NCI-H446 treated with DMSO at 0.1 percent for 48 hours (cell line): ENCODE measurements at regions not wholly inside any gene's neighbourhood (a gene's known extent, or its start where the extent isn't known, plus 50 kb on each side); places are given as distances from the start of the nearest gene placed in this dataset.
"Not testable (repeated sequence)": the region's sequence is repeated elsewhere in the genome, so short reads cannot be mapped to it uniquely, and the experiment has no call there.

Experiments used
- DNase-seq: peaks from one replicate; lab custom pipeline; 2025; lab: John Stamatoyannopoulos, UW

GRCh38 chr6:15904651-15905376, 224.1 kb upstream of the MYLIP start:
- DNase-seq: no peak

DNA sequence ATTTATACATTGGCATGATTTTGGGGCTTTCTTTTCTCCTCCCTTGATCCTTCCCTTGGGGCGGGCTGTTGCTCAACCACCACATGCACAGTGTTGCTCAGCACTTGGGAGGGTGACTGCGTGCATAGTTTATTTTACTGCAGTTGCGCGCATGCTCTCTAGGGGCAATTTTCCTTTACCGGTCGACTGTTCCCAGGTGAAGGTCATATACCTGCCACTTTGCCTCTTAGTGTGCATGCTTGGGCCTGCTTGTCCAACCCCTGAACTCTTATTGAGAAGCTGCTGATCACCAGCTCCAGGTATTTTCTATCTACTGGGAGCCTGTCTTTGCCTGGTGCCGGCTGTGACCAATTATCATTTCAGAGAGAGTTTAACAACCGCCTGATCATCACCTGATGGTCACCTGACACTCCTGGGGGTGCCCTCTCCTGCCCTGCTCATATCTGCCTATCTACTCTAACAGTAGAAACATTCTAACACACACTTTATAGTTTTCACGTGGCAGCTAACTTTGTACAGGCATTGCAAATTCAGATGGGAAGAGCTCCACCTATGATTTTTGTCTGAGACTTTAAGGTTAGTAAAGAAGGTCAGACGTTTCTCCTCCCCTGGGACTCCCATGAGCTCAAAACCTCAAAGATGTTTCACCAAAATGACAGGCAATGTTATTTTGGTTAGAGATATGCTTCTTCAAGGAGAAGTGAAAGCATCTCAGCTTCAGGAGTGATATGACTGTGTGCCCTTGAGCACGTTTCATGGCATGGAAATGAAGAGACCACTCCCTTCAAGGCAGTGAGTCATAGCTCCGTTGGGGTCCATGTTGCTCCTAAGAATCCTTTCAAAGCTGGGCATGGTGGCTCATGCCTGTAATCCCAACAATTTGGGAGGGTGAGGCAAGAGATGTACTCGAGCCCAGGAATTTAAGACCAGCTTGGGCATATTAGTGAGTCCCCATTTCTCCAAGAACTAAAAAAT, 227.5 kb upstream of the MYLIP start:
- no peak for DNase-seq

DNA sequence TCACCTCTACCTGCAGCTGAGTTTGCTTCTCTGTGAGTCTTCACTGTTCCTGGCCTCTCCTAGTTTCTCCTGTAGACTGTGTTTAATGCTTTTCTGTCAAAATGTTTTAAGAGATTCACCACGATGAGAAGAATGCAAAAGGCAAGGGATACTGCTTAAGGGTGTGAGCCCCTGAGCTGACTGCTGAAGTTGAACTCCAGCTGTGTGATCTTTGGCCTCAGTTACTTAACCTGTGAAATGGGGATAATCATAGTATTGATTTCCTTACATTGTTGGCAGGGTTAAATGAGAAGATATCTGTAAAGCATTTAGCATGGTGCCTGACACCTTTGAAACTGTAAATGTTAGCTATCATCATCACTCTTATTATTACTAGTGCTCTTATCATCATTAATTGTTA, 230.2 kb upstream of the MYLIP start:
- no peak for DNase-seq

GRCh38 chr6:15897063-15897876, 231.6 kb upstream of the MYLIP start:
- DNase-seq: no peak

DNA sequence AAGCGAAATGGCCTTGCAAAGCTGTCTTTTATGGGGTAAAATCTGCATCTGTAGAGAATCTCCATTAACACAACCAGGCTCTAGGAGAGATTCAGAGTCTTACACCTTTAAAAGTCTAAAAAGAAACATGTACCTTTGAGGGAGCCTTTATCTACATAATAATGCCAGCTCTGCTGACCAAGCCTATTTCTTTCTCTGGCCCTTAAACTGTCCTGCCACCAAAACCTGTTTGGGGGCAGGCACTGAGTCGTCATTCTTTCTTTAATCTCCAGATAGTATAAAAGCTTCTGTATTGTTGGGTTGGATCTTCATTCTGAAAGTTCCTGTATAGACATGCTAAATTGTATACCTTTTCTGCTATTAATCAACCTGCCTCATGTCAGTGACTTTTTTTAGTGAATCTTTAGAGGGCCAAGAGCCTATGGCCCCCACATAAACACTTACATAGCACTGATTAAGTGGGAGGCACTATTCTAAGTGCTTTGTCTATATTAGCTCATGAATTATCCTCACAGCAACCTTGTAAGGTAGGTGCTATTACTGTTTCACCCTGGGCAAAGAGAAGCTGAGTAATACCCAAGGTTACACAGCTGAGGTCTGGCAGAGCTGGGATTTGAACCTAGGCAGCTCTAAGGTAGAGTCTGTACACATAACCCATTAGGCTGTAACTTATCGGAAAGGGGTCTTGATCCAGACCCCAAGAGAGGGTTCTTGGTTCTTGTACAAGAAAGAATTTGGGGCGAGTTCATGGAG, 232.3 kb upstream of the DTNBP1 start:
- no peak for DNase-seq

- DNase-seq: no peak
These were observed 230.9 kb upstream of the DTNBP1 start for GRCh38 chr6:15893556-15894253.

DNA sequence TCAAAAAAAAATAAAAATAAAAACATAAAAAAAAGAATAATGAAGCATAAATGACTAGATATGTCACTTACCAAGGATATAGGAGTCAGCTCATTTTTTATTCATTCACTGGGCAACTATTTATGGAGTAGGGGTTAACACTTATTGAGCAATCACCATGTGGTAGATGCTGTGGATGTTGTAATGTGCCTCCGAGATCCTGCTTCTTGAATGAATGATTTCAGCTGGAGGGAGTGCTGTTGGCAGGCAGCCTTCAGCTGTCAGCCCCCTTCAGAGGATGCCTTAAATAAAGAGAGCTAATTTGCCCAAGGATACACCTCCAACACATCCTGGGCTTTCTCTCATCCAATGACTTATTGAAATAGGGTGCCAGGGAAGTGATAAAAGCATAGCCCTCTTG, 229.5 kb upstream of the DTNBP1 start:
- DNase-seq: no peak

GRCh38 chr6:15888798-15889772, 226.3 kb upstream of the DTNBP1 start:
- no peak for DNase-seq

DNA sequence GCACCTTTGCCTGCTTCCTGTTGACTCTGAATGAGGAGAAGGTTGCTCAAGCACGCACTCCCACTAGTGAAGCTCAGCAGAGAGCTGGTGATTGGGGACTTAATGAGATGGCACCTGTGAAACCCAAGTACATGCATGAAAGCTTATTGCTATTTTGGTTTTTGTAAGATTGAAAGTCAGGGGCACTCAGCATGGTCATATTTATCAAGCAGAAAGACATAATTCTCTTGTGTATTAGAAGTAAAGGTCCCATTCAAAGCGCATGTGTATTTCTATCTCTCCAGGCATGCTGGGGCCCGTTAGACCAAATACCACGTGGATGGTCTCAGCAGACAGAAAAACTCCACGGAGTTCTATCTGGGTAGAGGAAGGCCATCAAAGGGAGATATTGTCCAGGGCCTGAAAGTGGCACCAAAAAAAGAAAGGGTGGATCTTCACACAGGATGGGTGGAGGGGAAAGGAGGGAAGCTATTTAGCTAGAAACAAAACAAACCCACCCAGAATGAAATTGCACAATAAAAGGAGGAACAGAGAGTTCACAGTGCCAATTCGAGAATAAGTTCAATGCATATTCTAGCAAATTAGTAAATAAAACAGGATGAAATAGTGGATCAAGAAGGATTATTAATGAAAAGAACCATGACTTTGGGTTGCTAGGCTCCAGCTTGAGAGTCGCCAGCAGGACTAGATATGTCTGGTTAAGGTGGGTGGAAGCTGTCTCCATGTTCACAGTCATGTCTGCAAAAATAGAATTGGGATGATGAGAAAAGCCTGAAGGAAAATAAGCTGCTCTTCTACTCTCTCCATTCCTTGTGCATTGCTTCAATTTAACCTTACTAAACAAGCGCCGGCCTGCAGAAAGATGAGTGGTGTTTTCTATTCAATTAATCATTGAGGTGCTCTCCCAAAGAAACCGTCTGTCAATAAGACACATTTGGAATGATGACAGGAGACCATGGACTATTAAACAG, 224.9 kb upstream of the DTNBP1 start:
- DNase-seq: no peak

DNA sequence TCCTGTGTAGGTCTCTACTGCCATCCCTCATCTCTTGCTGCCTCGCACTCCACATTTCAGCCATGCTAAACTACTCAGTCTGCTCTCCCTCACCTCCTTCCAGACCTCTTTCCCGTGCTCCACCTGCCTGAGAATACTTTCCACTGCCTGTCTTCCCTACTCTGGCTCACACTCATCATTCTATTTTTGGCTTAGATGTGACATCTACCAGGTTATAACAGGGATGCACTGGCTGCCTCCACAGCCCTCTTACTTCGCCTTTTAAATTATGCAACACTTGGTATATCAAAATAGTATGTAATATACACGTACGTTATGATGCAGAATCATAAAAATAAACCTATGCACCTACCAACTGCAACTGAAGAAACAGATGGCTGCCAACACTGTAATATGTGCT, 222.8 kb upstream of the DTNBP1 start:
- DNase-seq: no peak

- not testable (repeated sequence) for DNase-seq
These were observed 220.8 kb upstream of the DTNBP1 start for GRCh38 chr6:15883593-15883992.

GRCh38 chr6:15882915-15883314, 220.1 kb upstream of the DTNBP1 start:
- DNase-seq: no peak

GRCh38 chr6:15882345-15882744, 219.5 kb upstream of the DTNBP1 start:
- DNase-seq: no peak

GRCh38 chr6:15881150-15881549, 218.3 kb upstream of the DTNBP1 start:
- DNase-seq: no peak

- no peak for DNase-seq
These were observed 217.6 kb upstream of the DTNBP1 start for GRCh38 chr6:15880262-15880973.

DNA sequence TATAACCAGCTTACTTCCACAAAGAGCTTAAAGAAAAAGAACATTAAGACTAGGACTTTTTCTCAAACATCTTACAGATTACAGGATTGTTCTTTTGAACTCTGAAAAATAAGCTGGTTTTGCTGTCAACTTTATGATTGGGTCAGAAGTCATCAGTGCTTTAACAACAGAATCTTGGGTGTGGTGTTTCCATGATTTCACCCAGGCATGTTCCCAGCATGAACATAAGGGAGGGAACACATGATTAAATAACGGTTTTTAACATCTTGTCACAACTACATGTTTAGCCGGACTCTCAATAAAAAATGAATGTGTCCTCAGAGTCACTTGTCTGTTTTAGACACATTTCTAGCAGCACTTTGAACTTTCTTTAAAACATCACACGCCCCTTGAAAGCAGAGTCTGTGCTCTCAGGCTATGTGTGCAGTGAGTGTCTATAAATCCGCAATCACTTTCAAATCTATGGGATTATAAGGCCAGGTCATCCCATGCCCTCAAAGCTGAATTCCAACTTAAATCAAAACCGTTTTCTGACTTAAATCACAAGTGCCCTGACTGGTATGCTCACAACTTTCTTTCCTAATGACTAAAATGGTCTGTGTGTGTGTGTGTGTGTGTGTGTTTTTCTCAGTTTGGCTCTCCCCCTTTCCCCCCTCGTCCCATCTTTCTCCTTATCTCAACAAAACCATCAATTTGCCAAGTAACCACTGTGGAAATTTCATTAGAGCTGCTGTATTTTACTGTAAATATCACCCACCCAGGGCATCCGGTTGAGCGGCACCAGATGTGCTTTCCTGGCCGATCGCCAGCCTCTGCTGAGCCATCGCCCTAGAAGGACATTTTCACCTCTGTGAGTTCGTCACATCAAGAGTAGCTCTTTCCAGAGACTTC, 216.8 kb upstream of the DTNBP1 start:
- no peak for DNase-seq

- no peak for DNase-seq
These were observed 214.4 kb upstream of the DTNBP1 start for GRCh38 chr6:15877231-15877630.
